K562 (cell line): ENCODE measurements at regions not wholly inside any gene's neighbourhood (a gene's known extent, or its start where the extent isn't known, plus 50 kb on each side); places are given as distances from the start of the nearest gene placed in this dataset.

Experiments used
- ATAC-seq: fragments of 200-7000 bp; cut with Tn5 transposase; 3 replicates; pipeline ENCODE4 v1.9.1; 2020; ENCODE audit warnings: moderate library complexity
- BruUV-seq: library from RNA; stranded (reverse); fragments of 400-500 nt; replicated peaks from 2 replicates; lab custom pipeline; 2021; lab: Mats Ljungman, UMichigan
- CTCF ChIA-PET: fragments of 300-600 bp; formaldehyde crosslinking; extraction: SDS; loops from one replicate; lab custom pipeline; 2021; ENCODE audit warnings: low intra/inter-chr PET ratio; lab: Yijun Ruan, JAX
- POLR2A ChIA-PET: fragments of 300-600, 350-650 bp; sonication (Branson Sonifier 250); formaldehyde crosslinking; extraction: SDS; loops from one replicate; lab custom pipeline; 2021; ENCODE audit warnings: antibody characterized with exemption, inconsistent platforms; lab: Yijun Ruan, JAX
- DNase-seq, 4 experiments: peaks; one replicate each; pipeline versions ENCODE4 v3.0.0 to v3.0.0-alpha.2; 2011 to 2018; ENCODE audit warnings: low spot score in 3 of 4, mixed read lengths in 3 of 4; ENCODE audit errors: extremely low read depth in 1 of 4
- FAIRE-seq: peaks from 2 replicates; lab custom pipeline; 2011; peaks lifted over from hg19 to GRCh38; lab: Jason Lieb, UNC
- H2AFZ ChIP-seq: 2 replicates; pipeline ENCODE4 v1.6.0; 2011; ENCODE audit warnings: low read depth, low read length, control low read depth, inconsistent platforms
- H3K27ac ChIP-seq: fragments of 200-600 bp; 3 replicates; pipeline ENCODE4 v1.8.0; 2011; ENCODE audit warnings: low read depth, mild to moderate bottlenecking, control low read depth, inconsistent platforms, low read length, moderate library complexity, mixed read lengths; ENCODE audit errors: extremely low read depth
- H3K27me3 ChIP-seq, 2 experiments: fragments of 300-600 bp in 1 of 2; 2 replicates in 1 of 2; 3 replicates in 1 of 2; pipeline versions ENCODE4 v1.6.0 to v1.8.0; 2011; ENCODE audit warnings: inconsistent platforms in 2 of 2, low read length in 2 of 2, mild to moderate bottlenecking in 1 of 2, mixed read lengths in 1 of 2, moderate library complexity in 1 of 2; ENCODE audit not compliant: control insufficient read depth in 2 of 2, insufficient read depth in 2 of 2
- H3K36me3 ChIP-seq: fragments of 300-600 bp; 3 replicates; pipeline ENCODE4 v1.8.0; 2011; ENCODE audit warnings: mild to moderate bottlenecking, low read length, inconsistent platforms; ENCODE audit not compliant: control insufficient read depth, insufficient read depth
- H3K4me1 ChIP-seq, 2 experiments: fragments of 200-600 bp in 1 of 2; replicated peaks in 1 of 2; 2 replicates in 1 of 2; 3 replicates in 1 of 2; pipeline versions ENCODE4 v1.5.1 to v1.8.0; 2011; ENCODE audit warnings: inconsistent platforms in 2 of 2, low read length in 2 of 2, mild to moderate bottlenecking in 1 of 2, mixed read lengths in 1 of 2, moderate library complexity in 1 of 2; ENCODE audit not compliant: control insufficient read depth in 2 of 2, insufficient read depth in 2 of 2
- H3K4me2 ChIP-seq: 2 replicates; pipeline ENCODE4 v1.6.1; 2011; ENCODE audit warnings: low read length, control low read depth, inconsistent platforms, mixed read lengths; ENCODE audit not compliant: insufficient read depth
- H3K4me3 ChIP-seq: fragments of 200-600 bp; sonication (generic), shearing (Covaris generic); 2 replicates; pipeline ENCODE4 v1.5.1; 2016; ENCODE audit warnings: control low read depth, inconsistent platforms
- H3K79me2 ChIP-seq: fragments of 200-600 bp; 3 replicates; pipeline ENCODE4 v1.8.0; 2011; ENCODE audit warnings: low read length, inconsistent platforms; ENCODE audit not compliant: control insufficient read depth, insufficient read depth
- H3K9ac ChIP-seq, 2 experiments: 2 replicates each; pipeline versions ENCODE4 v1.6.0 to v1.6.1; 2011; ENCODE audit warnings: low read depth in 2 of 2, low read length in 2 of 2, control low read depth in 1 of 2, inconsistent platforms in 1 of 2, mild to moderate bottlenecking in 1 of 2, mixed read lengths in 1 of 2; ENCODE audit not compliant: insufficient read depth in 1 of 2
- H3K9me1 ChIP-seq: one replicate; pipeline ENCODE4 v1.6.0; 2011; ENCODE audit warnings: inconsistent platforms, mild to moderate bottlenecking, low read length, moderate library complexity; ENCODE audit not compliant: control insufficient read depth, insufficient read depth
- H3K9me3 ChIP-seq: replicated peaks from 2 replicates; pipeline ENCODE4 v1.5.1; 2011; ENCODE audit warnings: low read depth, low read length, inconsistent platforms; ENCODE audit not compliant: control insufficient read depth, insufficient read depth
- H4K20me1 ChIP-seq: replicated peaks from 2 replicates; pipeline ENCODE4 v1.6.1; 2011; ENCODE audit warnings: low read length, inconsistent platforms, mixed read lengths; ENCODE audit not compliant: control insufficient read depth, insufficient read depth
- BACH1 ChIP-seq: fragments of 200-800 bp; sonication (Bioruptor generic); IDR thresholded peaks from 2 replicates; pipeline ENCODE4 v1.6.1; 2016; ENCODE audit warnings: missing genetic modification characterization, missing compliant biosample characterization
- CHD2 ChIP-seq: IDR thresholded peaks from 2 replicates; pipeline ENCODE4 v1.6.1; 2011; ENCODE audit warnings: low read depth, low read length
- EHMT2 ChIP-seq: fragments of 450-650 bp; IDR thresholded peaks from 2 replicates; pipeline ENCODE4 v1.6.1; 2018; ENCODE audit warnings: antibody characterized with exemption
- ELF4 ChIP-seq: fragments of 450-650 bp; formaldehyde crosslinking; IDR thresholded peaks from 2 replicates; pipeline ENCODE4 v1.4.0; 2022; ENCODE audit warnings: missing genetic modification characterization
- HNRNPH1 ChIP-seq: fragments of 200-400 bp; formaldehyde crosslinking; optimal IDR thresholded peaks from 2 replicates; pipeline ENCODE3; 2017; ENCODE audit warnings: low read depth, mild to moderate bottlenecking, low read length, moderate library complexity
- PHTF2 ChIP-seq: fragments of 250-450 bp; sonication (Bioruptor Pico); IDR thresholded peaks from 2 replicates; pipeline ENCODE4 v1.5.0; 2021; ENCODE audit warnings: mild to moderate bottlenecking
- POLR2AphosphoS5 ChIP-seq: IDR thresholded peaks from 2 replicates; pipeline ENCODE4 v1.6.1; 2011; ENCODE audit warnings: mild to moderate bottlenecking, low read depth, low read length, moderate library complexity; ENCODE audit not compliant: control insufficient read depth, insufficient read depth
- SMAD4 ChIP-seq: fragments of 250-450 bp; sonication (Bioruptor Pico); conservative IDR thresholded peaks from 2 replicates; pipeline ENCODE4 v1.8.0; 2021; ENCODE audit warnings: inconsistent platforms, mild to moderate bottlenecking, moderate library complexity
- SREBF2 ChIP-seq: sonication (generic); formaldehyde crosslinking; IDR thresholded peaks from 2 replicates; pipeline ENCODE4 v1.4.0; 2020; ENCODE audit warnings: mild to moderate bottlenecking, missing genetic modification reagents
- TBL1XR1 ChIP-seq, 2 experiments: IDR thresholded peaks; 2 replicates each; pipeline ENCODE4 v1.6.1; 2012; ENCODE audit warnings: improper control_type of control experiment in 2 of 2, low read length in 2 of 2, mild to moderate bottlenecking in 1 of 2
- TEAD1 ChIP-seq, 2 experiments: fragments of 450-650 bp in 1 of 2; sonication (generic) in 1 of 2; formaldehyde crosslinking; IDR thresholded peaks; 2 replicates each; pipeline versions ENCODE4 v1.4.0 to v1.8.0; 2020 to 2022; ENCODE audit warnings: mild to moderate bottlenecking in 2 of 2, missing genetic modification reagents in 1 of 2
- XRCC3 ChIP-seq: fragments of 450-650 bp; IDR thresholded peaks from 2 replicates; pipeline ENCODE4 v1.6.1; 2017; ENCODE audit warnings: mild to moderate bottlenecking, moderate library complexity
- ZBTB8A ChIP-seq: fragments of 450-650 bp; IDR thresholded peaks from 2 replicates; pipeline ENCODE4 v1.6.1; 2018; ENCODE audit warnings: mild to moderate bottlenecking, moderate library complexity; ENCODE audit not compliant: partially characterized antibody
- ZNF140 ChIP-seq: fragments of 250-450 bp; sonication (Bioruptor Pico); IDR thresholded peaks from 2 replicates; pipeline ENCODE4 v1.8.0; 2021; ENCODE audit warnings: moderate library complexity, mild to moderate bottlenecking, inconsistent platforms
- WGBS: fragments of 100-300 bp; shearing (Covaris generic); methylation state at CpG from one replicate; pipeline ENCODE4 v1.1.6; 2016; ENCODE audit warnings: low coverage, mixed read lengths; ENCODE audit not compliant: insufficient coverage; ENCODE audit errors: missing lambda C conversion rate; 5-methylcytosine and 5-hydroxymethylcytosine counted together
- in situ Hi-C: fragments of 300-500 bp; cut with MboI; formaldehyde crosslinking; loops from 4 replicates; pipeline ENCODE4 v1.15.0; 2018; ENCODE audit warnings: inconsistent platforms, mixed read lengths
- intact Hi-C: fragments of 100-400 bp; cut with micrococcal nuclease; formaldehyde crosslinking; loops from 2 replicates; pipeline ENCODE4 v1.14.2; 2022
- TF ChIP-seq, protein P1 (sequence below), 2 experiments: IDR thresholded peaks; 2 replicates each; pipeline ENCODE4 v1.6.1; 2012; ENCODE audit warnings: improper control_type of control experiment in 2 of 2, low read depth in 2 of 2, low read length in 2 of 2, borderline replicate concordance in 1 of 2
- TF ChIP-seq, protein P2 (sequence below): sonication (generic); formaldehyde crosslinking; IDR thresholded peaks from 2 replicates; pipeline ENCODE4 v1.8.0; 2022; ENCODE audit warnings: mild to moderate bottlenecking, missing genetic modification reagents
- TF ChIP-seq, protein P3 (sequence below): sonication (generic); formaldehyde crosslinking; IDR thresholded peaks from 2 replicates; pipeline ENCODE4 v1.8.0; 2022; ENCODE audit warnings: mild to moderate bottlenecking, missing genetic modification reagents

DNA sequence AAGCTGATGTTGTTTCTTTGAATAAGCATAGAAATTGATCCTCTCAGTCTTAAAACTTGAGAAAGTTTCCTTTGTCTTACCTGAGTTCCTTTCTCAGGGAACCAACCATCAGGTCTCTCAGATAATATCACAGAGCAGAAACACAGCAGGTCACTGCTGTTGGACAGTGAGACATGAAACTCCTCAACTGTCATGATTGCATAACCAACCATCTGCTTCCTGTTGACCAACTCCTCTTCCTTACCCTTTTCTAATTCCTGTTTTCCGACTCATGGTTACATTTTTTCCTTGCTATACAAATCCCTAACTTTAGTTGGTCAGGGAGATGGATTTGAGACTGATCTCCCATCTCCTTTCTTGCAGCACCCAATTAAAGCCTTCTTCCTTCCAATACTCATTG is 845.3 kb downstream of the FAM181B start:
- intact Hi-C loops (no loop called here), in situ Hi-C loops (no loop called here)
- Histone ChIP-seq H3K4me3 (no peak overlapping the region), H3K27me3 (no peaks in the 10 kb centered on the region), H3K4me2 (no peak overlapping the region), H3K4me1 (no peaks in the 10 kb centered on the region), H3K9ac (no peak overlapping the region), H3K79me2 (no peaks in the 10 kb centered on the region), H3K36me3 (no peaks in the 10 kb centered on the region), H3K9me3 (no peaks in the 10 kb centered on the region; the same call in 1 of the 2 replicates), H3K27ac (no peak overlapping the region), H3K9me1 (no peaks in the 10 kb centered on the region), H2AFZ (no peak overlapping the region), H4K20me1 (no peaks in the 10 kb centered on the region)
- ChIA-PET CTCF (no interaction called here), POLR2A (no interaction called here)
- FAIRE-seq (no peak), DNase-seq (no peak), ATAC-seq (no peak)
- BruUV-seq, result no TSS peak
- 0% methylated on average over 1 of the region's 1 CpG for WGBS
- no peak for TF ChIP-seq TBL1XR1 (IDR thresholded peaks at IDR 0.05; ENCODE audit: low read length in 2 of 2)
- no peak for TF ChIP-seq ZNF140 (CRISPR knock-in tag)
- no peak for TF ChIP-seq BACH1
- TF ChIP-seq, protein P1, sequence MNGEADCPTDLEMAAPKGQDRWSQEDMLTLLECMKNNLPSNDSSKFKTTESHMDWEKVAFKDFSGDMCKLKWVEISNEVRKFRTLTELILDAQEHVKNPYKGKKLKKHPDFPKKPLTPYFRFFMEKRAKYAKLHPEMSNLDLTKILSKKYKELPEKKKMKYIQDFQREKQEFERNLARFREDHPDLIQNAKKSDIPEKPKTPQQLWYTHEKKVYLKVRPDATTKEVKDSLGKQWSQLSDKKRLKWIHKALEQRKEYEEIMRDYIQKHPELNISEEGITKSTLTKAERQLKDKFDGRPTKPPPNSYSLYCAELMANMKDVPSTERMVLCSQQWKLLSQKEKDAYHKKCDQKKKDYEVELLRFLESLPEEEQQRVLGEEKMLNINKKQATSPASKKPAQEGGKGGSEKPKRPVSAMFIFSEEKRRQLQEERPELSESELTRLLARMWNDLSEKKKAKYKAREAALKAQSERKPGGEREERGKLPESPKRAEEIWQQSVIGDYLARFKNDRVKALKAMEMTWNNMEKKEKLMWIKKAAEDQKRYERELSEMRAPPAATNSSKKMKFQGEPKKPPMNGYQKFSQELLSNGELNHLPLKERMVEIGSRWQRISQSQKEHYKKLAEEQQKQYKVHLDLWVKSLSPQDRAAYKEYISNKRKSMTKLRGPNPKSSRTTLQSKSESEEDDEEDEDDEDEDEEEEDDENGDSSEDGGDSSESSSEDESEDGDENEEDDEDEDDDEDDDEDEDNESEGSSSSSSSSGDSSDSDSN (IDR thresholded peaks at IDR 0.05; ENCODE audit: borderline replicate concordance in 1 of 2, low read depth in 2 of 2, low read length in 2 of 2), result no peak
- TF ChIP-seq CHD2, result no peak
- TF ChIP-seq, protein P2, sequence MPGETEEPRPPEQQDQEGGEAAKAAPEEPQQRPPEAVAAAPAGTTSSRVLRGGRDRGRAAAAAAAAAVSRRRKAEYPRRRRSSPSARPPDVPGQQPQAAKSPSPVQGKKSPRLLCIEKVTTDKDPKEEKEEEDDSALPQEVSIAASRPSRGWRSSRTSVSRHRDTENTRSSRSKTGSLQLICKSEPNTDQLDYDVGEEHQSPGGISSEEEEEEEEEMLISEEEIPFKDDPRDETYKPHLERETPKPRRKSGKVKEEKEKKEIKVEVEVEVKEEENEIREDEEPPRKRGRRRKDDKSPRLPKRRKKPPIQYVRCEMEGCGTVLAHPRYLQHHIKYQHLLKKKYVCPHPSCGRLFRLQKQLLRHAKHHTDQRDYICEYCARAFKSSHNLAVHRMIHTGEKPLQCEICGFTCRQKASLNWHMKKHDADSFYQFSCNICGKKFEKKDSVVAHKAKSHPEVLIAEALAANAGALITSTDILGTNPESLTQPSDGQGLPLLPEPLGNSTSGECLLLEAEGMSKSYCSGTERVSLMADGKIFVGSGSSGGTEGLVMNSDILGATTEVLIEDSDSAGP (CRISPR knock-in tag), result no peak
- TF ChIP-seq, protein P3, sequence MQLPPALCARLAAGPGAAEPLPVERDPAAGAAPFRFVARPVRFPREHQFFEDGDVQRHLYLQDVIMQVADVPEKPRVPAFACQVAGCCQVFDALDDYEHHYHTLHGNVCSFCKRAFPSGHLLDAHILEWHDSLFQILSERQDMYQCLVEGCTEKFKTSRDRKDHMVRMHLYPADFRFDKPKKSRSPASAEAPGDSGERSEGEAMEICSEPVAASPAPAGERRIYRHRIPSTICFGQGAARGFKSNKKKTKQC (CRISPR knock-in tag), result no peak
- TF ChIP-seq TEAD1 (CRISPR knock-in tag; IDR thresholded peaks at IDR 0.05), result no peak
- TF ChIP-seq HNRNPH1, result no peak
- TF ChIP-seq SMAD4, result no peak
- TF ChIP-seq ELF4 (CRISPR knock-in tag), result no peak
- no peak for TF ChIP-seq XRCC3
- TF ChIP-seq SREBF2 (CRISPR knock-in tag), result no peak
- no peak for TF ChIP-seq POLR2AphosphoS5
- no peak for TF ChIP-seq EHMT2
- TF ChIP-seq PHTF2 (CRISPR knock-in tag), result no peak
- TF ChIP-seq ZBTB8A, result no peak
